ENCODE measurements at regions not wholly inside any gene's neighbourhood (a gene's known extent, or its start where the extent isn't known, plus 50 kb on each side); places are given as distances from the start of the nearest gene placed in this dataset.

DNA sequence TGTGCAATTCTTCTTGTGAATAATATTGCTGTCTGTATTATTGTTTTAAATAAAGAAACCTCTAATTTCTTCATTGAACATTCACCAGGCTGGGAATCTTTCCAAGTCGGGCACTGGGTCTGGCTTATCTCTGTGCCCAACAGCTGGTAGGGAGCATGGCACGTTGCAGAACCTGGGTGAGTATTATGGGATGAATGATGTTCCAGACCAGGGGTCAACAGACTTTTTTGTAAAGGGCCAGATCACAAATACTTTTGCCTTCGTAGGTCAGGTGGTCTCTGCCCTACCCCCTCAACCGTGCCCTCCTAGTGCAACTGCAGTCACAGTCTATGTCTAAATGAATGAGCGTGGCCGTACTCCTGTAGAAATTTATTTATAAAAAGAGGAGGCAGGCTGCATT is 81.6 kb upstream of the FOXQ1 start:
- H3K79me2 ChIP-seq (ENCODE audit: insufficient read depth, low read length) = no peaks in the 10 kb centered on the region
- intact Hi-C loops (cut with micrococcal nuclease) = no loop called here
- no peak for TF ChIP-seq CBX3 (IDR thresholded peaks at IDR 0.05; ENCODE audit: low read depth)
- TF ChIP-seq ZFX (IDR thresholded peaks at IDR 0.05) = no peak
- TF ChIP-seq SP1 (IDR thresholded peaks at IDR 0.05; ENCODE audit: low read depth) = no peak
- TF ChIP-seq YY1 (IDR thresholded peaks at IDR 0.05; ENCODE audit: extremely low read depth, insufficient replicate concordance, low read depth, low read length) = no peak
- TF ChIP-seq CEBPB (IDR thresholded peaks at IDR 0.05; ENCODE audit: low read depth) = no peak
- no peak for TF ChIP-seq EGR1 (IDR thresholded peaks at IDR 0.05; ENCODE audit: low read depth)
- TF ChIP-seq, protein P1, sequence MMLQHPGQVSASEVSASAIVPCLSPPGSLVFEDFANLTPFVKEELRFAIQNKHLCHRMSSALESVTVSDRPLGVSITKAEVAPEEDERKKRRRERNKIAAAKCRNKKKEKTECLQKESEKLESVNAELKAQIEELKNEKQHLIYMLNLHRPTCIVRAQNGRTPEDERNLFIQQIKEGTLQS (IDR thresholded peaks at IDR 0.05) = no peak
- no peak for TF ChIP-seq SRF (IDR thresholded peaks at IDR 0.05; ENCODE audit: low read depth)
- no peak for TF ChIP-seq EZH2phosphoT487 (IDR thresholded peaks at IDR 0.05; ENCODE audit: borderline replicate concordance)
- no peak for TF ChIP-seq POLR2AphosphoS5 (IDR thresholded peaks at IDR 0.05; ENCODE audit: low read depth, low read length)
- TF ChIP-seq, protein P2, sequence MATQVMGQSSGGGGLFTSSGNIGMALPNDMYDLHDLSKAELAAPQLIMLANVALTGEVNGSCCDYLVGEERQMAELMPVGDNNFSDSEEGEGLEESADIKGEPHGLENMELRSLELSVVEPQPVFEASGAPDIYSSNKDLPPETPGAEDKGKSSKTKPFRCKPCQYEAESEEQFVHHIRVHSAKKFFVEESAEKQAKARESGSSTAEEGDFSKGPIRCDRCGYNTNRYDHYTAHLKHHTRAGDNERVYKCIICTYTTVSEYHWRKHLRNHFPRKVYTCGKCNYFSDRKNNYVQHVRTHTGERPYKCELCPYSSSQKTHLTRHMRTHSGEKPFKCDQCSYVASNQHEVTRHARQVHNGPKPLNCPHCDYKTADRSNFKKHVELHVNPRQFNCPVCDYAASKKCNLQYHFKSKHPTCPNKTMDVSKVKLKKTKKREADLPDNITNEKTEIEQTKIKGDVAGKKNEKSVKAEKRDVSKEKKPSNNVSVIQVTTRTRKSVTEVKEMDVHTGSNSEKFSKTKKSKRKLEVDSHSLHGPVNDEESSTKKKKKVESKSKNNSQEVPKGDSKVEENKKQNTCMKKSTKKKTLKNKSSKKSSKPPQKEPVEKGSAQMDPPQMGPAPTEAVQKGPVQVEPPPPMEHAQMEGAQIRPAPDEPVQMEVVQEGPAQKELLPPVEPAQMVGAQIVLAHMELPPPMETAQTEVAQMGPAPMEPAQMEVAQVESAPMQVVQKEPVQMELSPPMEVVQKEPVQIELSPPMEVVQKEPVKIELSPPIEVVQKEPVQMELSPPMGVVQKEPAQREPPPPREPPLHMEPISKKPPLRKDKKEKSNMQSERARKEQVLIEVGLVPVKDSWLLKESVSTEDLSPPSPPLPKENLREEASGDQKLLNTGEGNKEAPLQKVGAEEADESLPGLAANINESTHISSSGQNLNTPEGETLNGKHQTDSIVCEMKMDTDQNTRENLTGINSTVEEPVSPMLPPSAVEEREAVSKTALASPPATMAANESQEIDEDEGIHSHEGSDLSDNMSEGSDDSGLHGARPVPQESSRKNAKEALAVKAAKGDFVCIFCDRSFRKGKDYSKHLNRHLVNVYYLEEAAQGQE (IDR thresholded peaks at IDR 0.05; ENCODE audit: low read depth) = no peak
- no peak for TF ChIP-seq ZBTB33 (IDR thresholded peaks at IDR 0.05; ENCODE audit: extremely low read depth, insufficient replicate concordance, low read length)
- TF ChIP-seq EZH2 (IDR thresholded peaks at IDR 0.05) = no peak
- TF ChIP-seq JUND (IDR thresholded peaks at IDR 0.05) = no peak
- no peak for TF ChIP-seq TCF7L2 (IDR thresholded peaks at IDR 0.05; ENCODE audit: borderline replicate concordance, extremely low read depth, insufficient read depth, insufficient read length)
- no peak for TF ChIP-seq ELF1 (IDR thresholded peaks at IDR 0.05; ENCODE audit: borderline replicate concordance, low read depth)
- TF ChIP-seq ZNF274 (IDR thresholded peaks at IDR 0.05; ENCODE audit: low read depth, low read length) = no peak
- TF ChIP-seq RAD21 (IDR thresholded peaks at IDR 0.05; ENCODE audit: low read depth) = no peak
- TF ChIP-seq, protein P3, sequence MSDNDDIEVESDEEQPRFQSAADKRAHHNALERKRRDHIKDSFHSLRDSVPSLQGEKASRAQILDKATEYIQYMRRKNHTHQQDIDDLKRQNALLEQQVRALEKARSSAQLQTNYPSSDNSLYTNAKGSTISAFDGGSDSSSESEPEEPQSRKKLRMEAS (IDR thresholded peaks at IDR 0.05) = no peak
- DNase-seq (ENCODE audit: low read depth, low spot score) (no peak), ATAC-seq (no peak)
- POLR2A ChIA-PET = no interaction called here
- no peaks in the 10 kb centered on the region for H3K9me2 ChIP-seq (ENCODE audit: insufficient read depth)
- CTCF ChIA-PET = no interaction called here
- no peak overlapping the region for H3K27ac ChIP-seq (ENCODE audit: low read depth, low read length)
- no peaks in the 10 kb centered on the region for H3K36me3 ChIP-seq (ENCODE audit: control insufficient read depth in 1 of 2, insufficient read depth in 2 of 2, low read length in 2 of 2)
- RAD21 ChIA-PET (ENCODE audit: low non-redundant PET in 1 of 2, low total read pairs in 2 of 2, uncharacterized antibody in 2 of 2, unreplicated experiment in 2 of 2) = no interaction called here
- no peaks in the 10 kb centered on the region for H3K4me1 ChIP-seq (ENCODE audit: control insufficient read depth in 1 of 2, insufficient read depth in 2 of 2, low read length in 2 of 2)
- H3K27me3 ChIP-seq (ENCODE audit: insufficient read depth, low read length) = peaks cover 19% of the 10 kb centered on the region; the same call in 1 of the 2 replicates
- no peak overlapping the region for H3K4me2 ChIP-seq (ENCODE audit: low read length)
- H3K4me3 ChIP-seq (replicated peaks in 1 of 2; ENCODE audit: low read depth in 1 of 2, low read length in 2 of 2) = no peak overlapping the region
- no peak overlapping the region for H2AFZ ChIP-seq (ENCODE audit: low read depth, low read length, poor library complexity, severe bottlenecking)
- no peaks in the 10 kb centered on the region for H3K9me3 ChIP-seq (ENCODE audit: control insufficient read depth in 1 of 2, insufficient read depth in 1 of 2, low read depth in 1 of 2, low read length in 2 of 2)
- no peaks in the 10 kb centered on the region for H4K20me1 ChIP-seq (ENCODE audit: insufficient read depth)
- no peak overlapping the region for H3K9ac ChIP-seq (ENCODE audit: low read length)
- no TSS peak for BruUV-seq (replicated peaks)
